ENCODE measurements at regions not wholly inside any gene's neighbourhood (a gene's known extent, or its start where the extent isn't known, plus 50 kb on each side); places are given as distances from the start of the nearest gene placed in this dataset.
"Not testable (repeated sequence)": the region's sequence is repeated elsewhere in the genome, so short reads cannot be mapped to it uniquely, and the experiment has no call there.

DNA sequence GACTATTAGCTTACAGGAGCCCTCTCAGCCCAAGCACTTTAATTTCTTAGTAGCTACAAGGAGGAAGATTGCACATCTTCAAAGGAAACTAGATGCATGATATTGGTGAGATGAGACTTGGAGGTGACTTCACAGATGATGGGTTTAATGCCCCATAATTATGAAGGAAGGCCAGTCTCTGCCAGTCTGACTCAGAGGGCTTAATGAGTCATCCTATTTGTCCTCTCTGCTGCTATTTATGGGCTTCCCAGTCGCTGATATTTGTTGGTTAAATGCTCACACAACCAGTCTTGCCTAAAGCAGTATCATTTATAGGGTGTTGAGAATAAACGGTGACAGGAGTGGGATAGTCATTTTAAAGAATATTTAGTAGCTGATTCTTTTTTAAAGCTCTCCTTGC lies 187.0 kb downstream of the TP53TG3F start:
- H3K36me3 ChIP-seq (ENCODE audit: control insufficient read depth, insufficient read depth, low read length); H3K9ac ChIP-seq (ENCODE audit: insufficient read depth in 1 of 2, low read depth in 2 of 2, low read length in 2 of 2); H4K20me1 ChIP-seq (replicated peaks; ENCODE audit: control insufficient read depth, insufficient read depth, low read length); H3K27ac ChIP-seq (ENCODE audit: extremely low read depth, low read depth, low read length); H3K4me3 ChIP-seq; H3K4me2 ChIP-seq (ENCODE audit: insufficient read depth, low read length); ATAC-seq; H3K9me3 ChIP-seq (replicated peaks; ENCODE audit: control insufficient read depth, insufficient read depth, low read depth, low read length); in situ Hi-C loops (cut with MboI); CTCF ChIA-PET (ENCODE audit: low intra/inter-chr PET ratio); H3K27me3 ChIP-seq (ENCODE audit: control insufficient read depth in 2 of 2, insufficient read depth in 2 of 2, low read length in 2 of 2); DNase-seq (ENCODE audit: extremely low read depth in 1 of 4, low spot score in 3 of 4); intact Hi-C loops (cut with micrococcal nuclease); H3K79me2 ChIP-seq (ENCODE audit: control insufficient read depth, insufficient read depth, low read length); POLR2A ChIA-PET; H3K4me1 ChIP-seq (replicated peaks in 1 of 2; ENCODE audit: control insufficient read depth in 2 of 2, insufficient read depth in 2 of 2, low read length in 2 of 2); FAIRE-seq; H2AFZ ChIP-seq (ENCODE audit: low read depth, low read length); BruUV-seq (replicated peaks); H3K9me1 ChIP-seq (ENCODE audit: control insufficient read depth, insufficient read depth, low read length): not testable (repeated sequence)
- 0% methylated on average over 2 of the region's 2 CpGs for WGBS (ENCODE audit: insufficient coverage, low coverage, missing lambda C conversion rate)

DNA sequence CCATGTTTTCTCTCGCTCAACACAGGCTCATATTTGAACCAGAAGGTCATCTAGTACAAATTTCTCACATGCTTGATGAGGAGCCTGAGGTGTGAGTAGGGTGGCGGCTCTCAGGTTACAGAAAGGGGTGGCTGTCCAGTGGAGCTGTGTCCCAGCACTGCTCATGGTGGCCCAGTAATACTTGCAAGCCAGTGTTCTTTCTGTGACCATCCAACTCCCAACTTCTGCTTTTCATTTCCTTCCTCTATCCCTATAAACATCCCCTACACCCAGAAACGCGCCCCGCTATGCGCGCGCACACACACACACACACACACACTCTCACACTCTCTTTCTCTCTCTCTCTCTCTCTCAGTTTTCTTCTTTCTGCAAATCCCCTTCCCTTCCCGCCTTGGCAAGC lies 196.3 kb downstream of the TP53TG3F start:
- H3K9me1 ChIP-seq (ENCODE audit: control insufficient read depth, insufficient read depth, low read length); H3K79me2 ChIP-seq (ENCODE audit: control insufficient read depth, insufficient read depth, low read length); CTCF ChIA-PET (ENCODE audit: low intra/inter-chr PET ratio); H3K9ac ChIP-seq (ENCODE audit: insufficient read depth in 1 of 2, low read depth in 2 of 2, low read length in 2 of 2); FAIRE-seq; H3K4me2 ChIP-seq (ENCODE audit: insufficient read depth, low read length); DNase-seq (ENCODE audit: extremely low read depth in 1 of 4, low spot score in 3 of 4); H3K36me3 ChIP-seq (ENCODE audit: control insufficient read depth, insufficient read depth, low read length); H3K4me3 ChIP-seq; intact Hi-C loops (cut with micrococcal nuclease); H3K9me3 ChIP-seq (replicated peaks; ENCODE audit: control insufficient read depth, insufficient read depth, low read depth, low read length); H2AFZ ChIP-seq (ENCODE audit: low read depth, low read length); H3K4me1 ChIP-seq (replicated peaks in 1 of 2; ENCODE audit: control insufficient read depth in 2 of 2, insufficient read depth in 2 of 2, low read length in 2 of 2); in situ Hi-C loops (cut with MboI); BruUV-seq (replicated peaks); H3K27ac ChIP-seq (ENCODE audit: extremely low read depth, low read depth, low read length); H3K27me3 ChIP-seq (ENCODE audit: control insufficient read depth in 2 of 2, insufficient read depth in 2 of 2, low read length in 2 of 2); H4K20me1 ChIP-seq (replicated peaks; ENCODE audit: control insufficient read depth, insufficient read depth, low read length); POLR2A ChIA-PET: not testable (repeated sequence)
- ATAC-seq = 0 out of 3 replicates have a peak, but pooled peaks have one; percentile 42
- WGBS (ENCODE audit: insufficient coverage, low coverage, missing lambda C conversion rate) = no CpG with 5 or more reads among the region's 9 CpGs

DNA sequence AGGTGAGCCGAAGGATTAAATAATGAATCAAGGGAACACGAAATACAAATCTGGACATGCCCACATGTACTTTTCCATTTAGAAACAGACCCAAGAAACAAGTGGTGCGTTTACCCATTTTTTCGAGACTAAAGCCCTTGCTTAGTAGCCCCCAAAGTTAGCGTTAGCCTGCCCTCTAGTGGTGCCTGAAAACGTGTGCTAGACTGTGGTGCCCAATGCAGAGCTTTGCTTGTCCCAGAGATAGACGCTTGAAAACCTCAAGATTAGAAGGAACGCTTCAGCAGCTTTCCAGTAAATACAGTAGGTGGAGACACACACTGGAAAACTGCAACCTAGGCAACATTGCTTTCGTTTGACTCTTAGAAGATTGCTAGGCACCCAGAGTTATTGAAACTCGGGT lies 197.0 kb downstream of the TP53TG3F start:
- no CpG with 5 or more reads among the region's 10 CpGs for WGBS (ENCODE audit: insufficient coverage, low coverage, missing lambda C conversion rate)
- not testable (repeated sequence) for BruUV-seq (replicated peaks); H3K27me3 ChIP-seq (ENCODE audit: control insufficient read depth in 2 of 2, insufficient read depth in 2 of 2, low read length in 2 of 2)

DNA sequence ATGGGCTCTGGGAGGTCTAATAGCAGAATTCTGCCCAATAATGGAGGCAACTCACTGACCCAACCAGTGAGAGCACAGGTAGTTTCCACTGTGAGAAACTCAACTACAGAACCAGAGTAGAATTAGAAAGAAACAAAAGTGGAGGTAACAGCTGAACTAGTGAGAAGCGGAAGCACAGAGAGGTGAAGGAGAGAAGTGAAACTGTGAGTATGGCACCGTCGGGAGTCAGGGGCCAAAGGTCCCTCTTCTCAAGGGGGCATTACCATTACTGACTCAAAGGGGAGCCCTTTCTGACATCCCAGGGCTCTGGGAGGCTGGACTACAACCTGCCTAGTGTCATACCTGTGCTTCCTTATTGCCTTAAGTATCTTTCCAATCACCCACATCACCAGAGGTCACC lies 198.3 kb downstream of the TP53TG3F start:
- H3K79me2 ChIP-seq (ENCODE audit: control insufficient read depth, insufficient read depth, low read length); H3K4me2 ChIP-seq (ENCODE audit: insufficient read depth, low read length); H4K20me1 ChIP-seq (replicated peaks; ENCODE audit: control insufficient read depth, insufficient read depth, low read length); DNase-seq (ENCODE audit: extremely low read depth in 1 of 4, low spot score in 3 of 4); H3K27me3 ChIP-seq (ENCODE audit: control insufficient read depth in 2 of 2, insufficient read depth in 2 of 2, low read length in 2 of 2); H3K9me3 ChIP-seq (replicated peaks; ENCODE audit: control insufficient read depth, insufficient read depth, low read depth, low read length); CTCF ChIA-PET (ENCODE audit: low intra/inter-chr PET ratio); ATAC-seq; H3K27ac ChIP-seq (ENCODE audit: extremely low read depth, low read depth, low read length); H3K9me1 ChIP-seq (ENCODE audit: control insufficient read depth, insufficient read depth, low read length); intact Hi-C loops (cut with micrococcal nuclease); POLR2A ChIA-PET; H3K36me3 ChIP-seq (ENCODE audit: control insufficient read depth, insufficient read depth, low read length); BruUV-seq (replicated peaks); H2AFZ ChIP-seq (ENCODE audit: low read depth, low read length); H3K4me3 ChIP-seq; in situ Hi-C loops (cut with MboI); H3K9ac ChIP-seq (ENCODE audit: insufficient read depth in 1 of 2, low read depth in 2 of 2, low read length in 2 of 2); H3K4me1 ChIP-seq (replicated peaks in 1 of 2; ENCODE audit: control insufficient read depth in 2 of 2, insufficient read depth in 2 of 2, low read length in 2 of 2); FAIRE-seq: not testable (repeated sequence)
- no CpG with 5 or more reads among the region's 3 CpGs for WGBS (ENCODE audit: insufficient coverage, low coverage, missing lambda C conversion rate)

More for the DNA sequence above, 197.0 kb downstream of the TP53TG3F start:
- POLR2A ChIA-PET; intact Hi-C loops (cut with micrococcal nuclease); H3K27ac ChIP-seq (ENCODE audit: extremely low read depth, low read depth, low read length); H3K9me3 ChIP-seq (replicated peaks; ENCODE audit: control insufficient read depth, insufficient read depth, low read depth, low read length); in situ Hi-C loops (cut with MboI); CTCF ChIA-PET (ENCODE audit: low intra/inter-chr PET ratio); H3K4me1 ChIP-seq (replicated peaks in 1 of 2; ENCODE audit: control insufficient read depth in 2 of 2, insufficient read depth in 2 of 2, low read length in 2 of 2); H3K9ac ChIP-seq (ENCODE audit: insufficient read depth in 1 of 2, low read depth in 2 of 2, low read length in 2 of 2); H3K79me2 ChIP-seq (ENCODE audit: control insufficient read depth, insufficient read depth, low read length); H4K20me1 ChIP-seq (replicated peaks; ENCODE audit: control insufficient read depth, insufficient read depth, low read length); H3K36me3 ChIP-seq (ENCODE audit: control insufficient read depth, insufficient read depth, low read length); H3K9me1 ChIP-seq (ENCODE audit: control insufficient read depth, insufficient read depth, low read length); H3K4me3 ChIP-seq; DNase-seq (ENCODE audit: extremely low read depth in 1 of 4, low spot score in 3 of 4); H3K4me2 ChIP-seq (ENCODE audit: insufficient read depth, low read length); H2AFZ ChIP-seq (ENCODE audit: low read depth, low read length): not testable (repeated sequence)
- ATAC-seq (peak; percentile 100), FAIRE-seq (peak; percentile 84)

Measured in K562 (cell line).